ENCODE measurements at regions not wholly inside any gene's neighbourhood (a gene's known extent, or its start where the extent isn't known, plus 50 kb on each side); places are given as distances from the start of the nearest gene placed in this dataset.
"Not testable (repeated sequence)": the region's sequence is repeated elsewhere in the genome, so short reads cannot be mapped to it uniquely, and the experiment has no call there.

DNA sequence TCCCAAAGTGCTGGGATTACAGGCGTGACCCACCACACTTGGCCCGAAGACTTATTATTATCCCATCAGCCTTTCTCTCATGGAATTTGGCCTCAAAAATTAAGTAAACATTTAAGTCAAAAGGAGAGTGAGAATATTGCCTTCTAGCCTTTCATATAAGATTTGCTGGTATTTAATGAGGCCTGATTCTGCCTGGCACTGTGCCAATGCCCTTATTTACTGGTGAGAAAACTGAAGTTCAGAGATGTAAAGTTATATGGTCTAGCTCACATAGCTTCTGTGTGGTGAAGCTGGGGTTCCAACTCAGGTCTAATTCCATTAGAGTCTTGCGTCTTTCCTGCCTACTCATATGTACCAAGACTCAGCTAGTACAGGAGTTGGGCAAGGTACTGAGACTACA, 260.2 kb downstream of the SDHAF3 start:
- no peak for DNase-seq (ENCODE audit: low spot score)

DNA sequence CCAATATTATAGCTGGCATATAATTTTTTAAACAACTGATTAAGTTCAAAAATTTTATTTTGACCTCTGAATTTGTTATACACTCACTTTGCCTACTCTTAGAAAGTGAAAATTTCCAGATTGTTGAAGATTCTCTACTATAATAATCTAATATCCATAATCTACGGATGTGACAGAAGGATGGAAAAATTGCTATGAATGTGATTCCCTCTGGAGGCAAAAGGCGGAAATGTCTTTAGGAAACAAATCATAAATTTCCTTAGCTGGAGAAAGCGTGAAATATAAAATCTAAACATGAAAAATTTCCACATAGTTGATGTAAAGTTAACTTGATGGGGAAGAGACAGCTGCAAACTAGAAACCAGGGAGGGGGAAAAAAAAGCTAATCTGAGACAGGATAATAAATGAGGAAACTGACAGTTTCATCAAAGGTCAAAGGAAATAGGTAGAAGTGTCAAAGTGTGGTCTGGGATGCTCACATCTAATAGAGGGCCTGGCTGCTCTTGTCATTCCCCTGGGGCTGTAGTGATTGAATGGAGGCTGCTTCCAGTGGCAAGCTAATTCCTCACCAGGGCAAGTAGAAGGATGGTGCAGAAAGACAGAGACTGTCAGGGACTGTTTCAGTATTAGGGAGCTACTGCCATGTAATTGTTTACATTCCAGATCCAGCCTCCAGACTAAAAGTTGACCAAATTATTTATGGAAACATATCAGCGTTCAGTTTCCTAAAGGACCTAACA, 264.5 kb downstream of the SDHAF3 start:
- DNase-seq (ENCODE audit: low spot score) = no peak

DNA sequence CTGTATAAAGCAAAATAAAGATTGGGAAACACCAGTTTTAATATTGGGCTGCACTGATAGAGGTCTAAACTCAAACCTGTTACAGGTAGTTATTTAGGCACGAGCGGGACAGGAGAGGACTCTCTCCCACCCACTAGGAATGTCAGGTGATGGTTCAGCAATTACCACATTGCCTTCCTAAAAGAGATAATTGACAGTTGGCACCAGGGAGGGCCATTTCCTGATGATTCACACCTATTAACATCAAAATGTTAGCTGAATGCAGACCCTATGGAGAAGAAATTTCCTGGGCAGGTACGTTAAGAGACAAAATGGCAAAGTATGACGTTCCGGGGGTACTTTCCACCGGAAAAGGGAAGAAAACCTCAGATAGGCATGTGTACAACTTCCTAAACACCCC, 272.6 kb downstream of the SDHAF3 start:
- DNase-seq (ENCODE audit: low spot score) = no peak

DNA sequence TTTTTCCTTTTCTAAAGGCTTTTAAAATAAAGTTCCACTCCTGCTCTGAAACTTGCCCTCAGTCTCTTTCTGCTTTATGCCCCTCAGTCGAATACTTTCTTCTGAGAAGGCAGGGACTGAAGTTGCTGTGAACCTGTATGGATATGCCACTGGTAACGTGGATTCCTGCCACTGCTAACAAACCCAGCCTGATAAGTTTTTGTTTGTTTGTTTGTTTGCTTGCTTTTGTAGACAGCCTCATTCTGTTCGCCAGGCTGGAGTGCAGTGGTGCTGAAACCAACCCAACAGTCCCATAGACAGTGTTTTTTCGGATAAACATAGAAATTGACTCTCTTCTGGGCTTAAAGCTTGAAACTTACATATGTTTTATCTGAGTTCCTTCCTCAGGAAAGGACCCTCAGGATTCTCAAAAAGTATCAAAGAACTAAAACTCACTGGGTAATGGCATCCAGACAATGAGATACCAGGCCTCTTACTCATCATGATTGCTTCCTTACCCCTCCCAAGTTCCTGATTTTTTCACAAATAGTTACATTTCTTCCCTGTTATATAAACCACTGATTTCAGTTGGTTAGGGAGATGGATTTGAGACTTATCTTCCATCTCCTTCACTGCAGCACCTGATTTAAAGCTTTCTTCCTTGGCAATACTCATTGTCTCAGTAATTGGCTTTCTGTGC, 273.6 kb downstream of the SDHAF3 start:
- no peak for DNase-seq (ENCODE audit: low spot score)

DNA sequence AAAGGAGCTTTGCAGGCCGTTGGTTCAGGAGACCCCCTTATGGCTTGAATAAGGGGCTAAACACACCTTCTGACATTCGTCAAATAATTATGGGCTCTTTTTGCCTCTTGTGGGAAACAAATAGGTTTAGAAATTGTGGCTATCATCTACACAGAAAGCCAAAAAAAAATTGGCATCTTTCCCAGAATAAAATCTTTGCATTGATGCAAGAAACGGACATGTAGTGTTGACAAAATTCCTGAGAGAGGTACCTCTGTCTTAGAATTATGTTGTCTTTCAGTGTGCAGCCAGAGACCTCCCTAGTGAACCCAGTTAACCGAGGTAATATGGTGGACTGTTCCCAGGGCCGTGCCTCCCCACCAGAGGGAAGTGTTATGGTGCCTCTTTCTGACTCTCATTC, 283.9 kb downstream of the SDHAF3 start:
- DNase-seq (ENCODE audit: low spot score) = no peak

DNA sequence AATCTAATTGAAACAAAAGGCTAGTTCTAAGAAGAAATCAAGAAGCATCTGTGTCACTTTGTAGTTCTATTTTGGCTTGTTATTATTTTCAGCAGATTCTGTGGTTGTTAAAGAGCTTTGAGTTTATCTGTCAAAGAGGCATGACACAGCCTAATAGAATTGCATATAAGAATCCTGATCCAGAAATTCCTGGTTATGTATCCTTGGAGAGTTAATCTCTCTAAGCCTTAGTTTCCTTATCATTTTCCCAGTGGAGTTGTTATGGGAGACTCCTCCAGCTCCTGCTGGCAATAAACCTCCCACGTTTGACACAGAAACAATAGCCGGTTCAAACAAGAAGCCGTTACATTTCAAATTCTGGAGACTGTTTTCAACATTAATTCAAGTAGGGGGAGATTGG, 288.3 kb downstream of the SDHAF3 start:
- DNase-seq (ENCODE audit: low spot score) = no peak

DNA sequence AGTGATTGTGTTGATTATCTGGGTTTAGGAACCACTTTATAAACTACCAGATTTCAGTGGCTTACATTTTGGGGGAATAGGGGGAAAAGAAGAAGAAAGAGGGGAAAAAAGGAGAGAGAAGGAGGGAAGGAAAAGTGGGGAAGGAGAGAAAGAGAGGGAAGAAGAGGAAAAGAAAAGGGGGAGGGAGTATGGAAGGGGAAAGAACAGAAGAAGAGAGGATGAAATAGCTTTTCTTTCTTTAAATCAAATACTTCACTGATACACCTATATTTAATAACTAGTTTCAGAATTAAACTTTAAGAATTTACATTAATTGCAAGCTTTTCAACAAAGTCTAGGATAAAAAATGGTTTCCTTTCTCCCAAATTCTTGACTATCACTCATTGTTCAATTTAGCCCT, 289.6 kb downstream of the SDHAF3 start:
- DNase-seq (ENCODE audit: low spot score) = no peak

DNA sequence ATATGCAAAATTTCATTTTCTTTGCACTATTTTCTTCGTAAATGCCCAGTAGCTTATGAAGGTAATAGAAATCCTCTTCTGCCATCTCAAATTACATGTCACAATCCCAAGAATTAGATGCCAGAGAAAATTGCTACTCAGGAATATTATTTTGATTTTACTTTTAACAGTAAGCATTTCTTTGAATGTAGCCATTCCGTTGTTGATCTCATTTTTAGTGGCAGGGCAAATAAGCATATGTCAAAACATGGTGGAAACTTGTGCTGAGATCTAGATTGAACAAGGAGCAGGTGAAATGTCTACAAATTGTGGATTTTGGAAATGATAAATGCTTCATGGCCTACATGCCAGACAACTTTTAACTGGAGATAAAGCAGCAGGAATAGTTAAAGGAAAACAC, 291.8 kb downstream of the SDHAF3 start:
- DNase-seq (ENCODE audit: low spot score) = no peak

DNA sequence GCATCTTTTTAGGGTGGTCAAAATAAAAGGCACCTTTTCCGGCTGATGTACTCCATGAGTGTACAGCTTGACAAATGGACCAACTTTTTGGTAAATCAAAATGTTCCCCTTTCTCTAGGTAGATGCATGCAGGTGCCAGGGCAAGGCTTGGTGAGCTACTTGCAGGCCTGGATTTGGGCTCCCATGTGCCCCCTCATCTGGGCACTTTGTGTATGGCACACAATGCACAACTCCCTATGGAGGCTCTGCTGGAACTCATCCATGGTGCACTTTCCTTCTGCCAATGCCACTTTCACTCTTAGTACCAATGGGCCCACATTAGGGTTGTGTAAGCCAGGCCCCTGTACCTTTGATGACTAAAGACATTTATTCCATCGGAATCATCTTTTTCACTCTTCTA, 300.8 kb downstream of the SDHAF3 start:
- DNase-seq (ENCODE audit: low spot score) = no peak

DNA sequence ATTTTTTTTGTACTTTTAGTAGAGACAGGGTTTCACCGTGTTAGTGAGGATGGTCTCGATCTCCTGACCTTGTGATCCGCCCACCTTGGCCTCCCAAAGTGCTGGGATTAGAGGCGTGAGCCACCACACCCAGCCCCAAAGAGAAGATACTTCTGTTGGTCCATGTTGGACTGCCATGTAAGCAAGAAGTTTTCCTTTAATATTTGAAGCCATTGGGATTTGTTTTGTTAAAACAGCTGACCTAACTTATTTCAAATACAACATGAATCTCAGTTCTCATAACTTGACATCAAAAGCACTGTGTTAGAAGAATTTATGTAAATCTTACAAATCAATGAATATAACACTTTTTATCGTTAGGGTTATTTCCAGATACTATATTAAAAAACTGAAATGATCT, 302.4 kb downstream of the SDHAF3 start:
- DNase-seq (ENCODE audit: low spot score) = no peak

DNA sequence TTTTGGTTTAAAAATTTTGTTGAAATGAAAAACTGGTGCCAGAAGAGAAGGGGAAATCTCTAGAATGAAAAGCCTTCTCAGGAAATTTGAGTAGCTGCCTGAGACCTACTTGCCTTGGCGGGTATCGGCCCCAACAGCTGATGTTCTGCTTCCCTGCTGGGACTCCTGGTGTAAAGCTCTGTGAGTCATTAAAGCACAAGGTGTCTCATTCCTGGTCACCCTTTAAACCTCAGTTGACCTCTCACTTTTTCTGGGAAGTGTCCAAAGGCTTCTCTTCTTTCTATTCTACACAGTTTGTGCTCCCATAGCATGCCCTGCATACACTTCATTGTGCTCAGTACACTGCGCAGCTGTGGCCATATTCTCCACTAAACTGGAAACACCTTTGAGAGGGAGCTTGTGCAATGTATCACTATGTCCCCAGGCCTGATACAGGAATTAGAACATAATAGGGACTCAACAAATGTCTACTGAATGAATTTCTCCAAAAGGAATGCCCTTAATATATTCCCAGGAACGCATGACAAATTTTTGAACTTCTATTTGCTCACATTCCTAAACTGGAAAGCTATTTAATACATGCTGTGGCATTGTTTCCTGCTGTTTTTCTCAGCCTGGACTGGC, 303.9 kb downstream of the SDHAF3 start:
- no peak for DNase-seq (ENCODE audit: low spot score)

DNA sequence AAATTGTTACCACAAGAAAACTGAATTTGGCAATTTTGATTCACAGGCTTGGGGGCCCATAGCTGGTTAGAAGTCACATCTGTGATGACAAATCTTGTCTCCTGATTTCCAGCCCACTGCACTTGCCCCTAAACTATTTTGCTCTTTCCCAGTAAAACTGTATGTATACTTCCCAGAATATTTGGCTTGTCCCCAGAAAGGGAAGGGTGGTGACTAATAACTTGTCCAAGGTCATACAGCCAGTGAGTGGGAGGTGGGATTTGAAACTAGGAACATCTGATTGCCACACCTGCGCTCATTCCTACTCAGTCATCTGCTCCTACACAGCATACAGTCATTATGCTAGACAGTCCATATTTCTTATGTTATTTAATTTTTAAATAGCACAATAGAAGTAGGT, 304.5 kb downstream of the SDHAF3 start:
- no peak for DNase-seq (ENCODE audit: low spot score)

DNA sequence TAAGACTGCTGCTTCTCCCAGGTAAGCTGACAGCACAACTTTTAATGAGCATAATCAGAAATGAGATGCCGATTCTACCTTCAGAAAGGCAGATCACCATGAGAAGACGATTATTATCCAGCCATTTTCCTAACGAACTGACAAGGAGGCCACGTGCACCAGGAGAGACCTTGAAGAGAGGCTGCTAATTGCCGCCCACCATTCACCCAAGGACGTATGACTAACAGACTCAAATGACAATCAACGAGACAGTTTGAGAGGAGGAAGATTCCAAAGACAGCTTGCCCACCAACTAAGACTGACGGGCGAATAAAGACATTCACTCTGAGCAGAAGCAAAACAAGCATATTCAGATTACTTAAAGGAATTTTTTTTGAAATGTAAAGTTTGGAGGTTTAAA, 301.9 kb upstream of the TAC1 start:
- DNase-seq (ENCODE audit: low spot score) = no peak

DNA sequence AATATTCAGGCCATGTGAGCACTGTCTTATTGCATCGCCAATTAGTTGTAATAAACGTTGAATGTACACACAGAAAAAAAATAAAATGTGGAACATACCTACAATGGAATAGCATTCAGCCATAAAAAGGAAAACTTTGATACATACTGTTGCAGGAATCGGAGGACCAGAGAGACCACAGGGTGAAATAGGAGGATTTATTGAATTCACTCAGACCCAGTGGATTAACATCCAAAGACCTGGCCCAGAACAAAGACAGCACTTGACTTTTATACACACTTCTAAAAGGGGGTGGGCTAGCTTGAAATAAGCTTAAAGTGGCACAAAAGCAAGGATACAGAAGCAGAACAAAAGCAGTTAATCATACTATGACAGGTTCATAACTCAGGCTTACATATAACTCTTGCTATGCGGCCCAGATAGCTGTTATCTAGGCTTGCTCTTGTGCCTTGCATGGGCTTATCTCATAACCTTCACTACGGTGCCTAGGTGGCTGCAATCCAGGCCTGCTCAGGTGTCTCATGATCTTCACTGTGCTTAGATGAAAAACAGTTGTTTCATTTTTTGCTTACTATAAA, 292.2 kb upstream of the TAC1 start:
- DNase-seq (ENCODE audit: low spot score) = no peak

DNA sequence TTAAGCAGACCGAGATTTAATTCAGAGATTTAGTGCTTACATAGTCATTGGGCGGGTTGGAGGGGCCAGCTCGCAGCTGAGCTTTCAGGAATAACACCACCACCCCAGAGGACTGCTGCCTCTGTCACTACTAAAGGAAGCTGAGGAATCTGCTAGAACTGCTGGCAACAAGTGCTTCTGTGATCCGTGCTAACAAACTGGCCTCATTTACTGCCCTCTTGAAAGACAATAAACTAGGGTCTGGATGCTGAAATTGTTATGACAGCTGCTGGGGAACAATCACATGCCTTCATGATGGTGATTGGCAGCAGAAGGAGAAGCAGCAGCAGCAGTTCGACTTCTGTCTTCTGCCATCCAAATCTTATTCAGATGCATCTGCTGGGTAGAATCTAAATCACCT, 285.5 kb upstream of the TAC1 start:
- no peak for DNase-seq (ENCODE audit: low spot score)

DNA sequence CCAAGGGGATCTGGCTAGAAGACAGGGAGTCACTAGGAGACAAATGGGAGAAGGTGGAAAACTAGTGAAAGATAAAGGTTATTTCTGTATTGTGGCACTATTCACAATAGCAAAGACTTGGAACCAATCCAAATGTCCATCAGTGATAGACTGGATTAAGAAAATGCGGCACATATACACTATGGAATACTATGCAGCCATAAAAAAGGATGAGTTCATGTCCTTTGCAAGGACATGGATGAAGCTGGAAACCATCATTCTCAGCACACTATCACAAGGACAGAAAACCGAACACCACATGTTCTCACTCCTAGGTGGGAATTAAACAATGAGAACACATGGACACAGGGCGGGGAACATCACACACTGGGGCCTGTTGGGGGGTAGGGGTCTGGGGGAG, 282.4 kb upstream of the TAC1 start:
- DNase-seq (ENCODE audit: low spot score) = not testable (repeated sequence)

DNA sequence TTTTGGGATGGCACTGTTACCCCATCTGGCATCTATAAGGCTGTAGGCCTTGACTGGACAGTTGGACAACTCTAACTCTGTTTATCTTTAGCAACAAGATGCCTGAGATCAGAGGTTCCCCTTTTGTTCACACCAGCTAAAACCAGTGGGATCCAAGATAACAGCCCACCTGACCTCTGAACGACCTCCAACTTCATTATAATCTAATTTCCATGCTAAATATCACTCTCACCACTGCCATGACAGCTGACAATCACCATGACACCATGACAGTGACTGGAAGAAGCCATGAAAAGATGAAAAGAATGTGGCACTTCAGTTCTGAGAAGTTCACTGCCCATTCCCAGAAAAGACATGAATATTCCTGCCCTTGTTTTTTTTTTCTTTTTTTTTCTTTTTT, 281.4 kb upstream of the TAC1 start:
- DNase-seq (ENCODE audit: low spot score) = no peak

DNA sequence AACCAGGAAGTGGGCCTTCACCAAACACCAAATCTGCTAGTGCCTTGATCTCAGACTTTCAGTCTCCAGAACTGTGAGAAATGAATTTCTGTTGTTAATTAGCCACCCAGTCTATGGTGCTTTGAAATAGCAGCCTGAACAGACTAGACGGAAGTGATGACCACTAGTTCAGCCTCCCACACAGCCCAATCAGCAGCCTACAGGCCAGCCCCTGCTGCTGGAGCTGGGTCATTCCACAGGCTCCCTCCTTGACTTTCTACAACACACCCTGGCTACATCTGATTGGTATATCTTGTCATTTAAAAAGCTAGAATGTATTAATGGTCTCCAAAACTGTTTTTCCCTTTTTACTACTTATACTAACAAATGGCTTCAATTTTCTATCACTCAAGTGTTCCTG, 277.2 kb upstream of the TAC1 start:
- no peak for DNase-seq (ENCODE audit: low spot score)

DNA sequence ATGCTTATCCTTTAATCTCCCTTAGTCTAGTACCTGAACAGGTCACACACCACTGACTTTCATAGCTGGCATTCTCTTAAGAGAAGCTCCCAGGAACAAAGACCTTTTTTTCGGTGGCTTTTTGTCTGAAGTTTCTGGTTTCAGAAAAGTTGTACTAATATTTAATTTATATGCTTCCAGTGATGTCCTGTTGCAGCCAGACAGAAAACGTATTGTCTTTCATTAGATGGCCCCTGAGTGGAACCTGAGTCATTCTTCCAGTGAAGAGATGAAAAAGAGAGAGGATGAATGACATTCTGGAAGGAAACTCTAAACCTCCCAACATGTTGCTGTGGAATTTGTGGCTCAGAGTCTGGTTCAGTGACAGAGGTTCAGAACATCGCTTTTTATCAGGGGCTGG, 274.8 kb upstream of the TAC1 start:
- DNase-seq (ENCODE audit: low spot score) = no peak

DNA sequence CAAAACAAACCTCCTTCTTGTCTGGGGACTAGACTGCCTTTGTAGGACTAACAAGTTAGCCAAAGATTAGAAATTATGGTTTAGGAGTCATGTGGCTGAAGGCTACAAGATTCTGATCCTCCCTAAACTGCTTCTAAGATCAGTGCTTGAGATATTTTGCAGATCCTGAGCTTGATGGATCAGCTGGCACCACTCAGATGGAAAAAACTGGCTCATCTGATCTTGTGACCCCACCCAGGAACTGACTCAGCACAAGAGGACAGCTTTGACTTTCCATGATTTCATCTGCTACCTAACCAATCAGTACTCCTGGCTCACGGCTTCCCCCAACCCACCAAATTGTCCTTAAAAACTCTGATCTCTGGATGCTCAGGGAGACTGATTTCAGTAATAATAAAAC, 271.5 kb upstream of the TAC1 start:
- DNase-seq (ENCODE audit: low spot score) = no peak

DNA sequence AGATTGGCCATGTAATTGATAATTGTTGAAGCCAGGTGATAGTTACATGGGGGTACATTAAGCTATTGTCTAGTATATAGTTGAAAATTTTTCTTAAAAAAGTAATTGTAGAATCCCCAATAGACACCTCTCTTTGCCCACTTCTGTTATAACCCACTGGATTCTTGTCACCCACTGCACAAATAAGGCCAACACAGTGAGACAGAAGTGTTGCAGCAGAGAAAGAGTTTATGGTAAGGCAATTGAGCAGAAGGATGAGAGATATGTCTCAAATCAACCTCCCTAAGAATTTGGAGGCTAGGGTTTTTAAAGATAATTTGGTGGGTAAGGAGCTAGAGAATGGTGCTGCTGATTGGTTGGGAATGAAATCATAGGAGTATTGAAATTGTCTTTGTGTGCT, 270.3 kb upstream of the TAC1 start:
- no peak for DNase-seq (ENCODE audit: low spot score)

DNA sequence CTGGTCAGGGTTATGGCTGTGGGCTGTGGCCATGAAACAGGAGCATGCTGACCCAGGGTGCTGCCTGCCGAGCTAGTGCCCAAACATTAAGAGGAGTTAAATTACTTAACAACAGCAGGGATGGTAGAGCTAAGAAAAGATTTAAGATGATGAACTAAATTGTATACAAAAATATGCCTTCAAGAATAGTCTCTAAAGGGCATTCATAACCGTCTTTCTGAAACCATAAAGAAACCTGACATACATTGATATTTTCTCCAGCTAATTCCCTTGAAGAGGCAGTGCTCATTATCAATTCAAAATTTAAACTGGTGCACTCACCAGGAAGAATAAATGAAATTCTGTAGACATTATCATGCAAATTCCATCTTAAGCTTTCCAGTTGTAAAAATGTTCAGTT, 265.8 kb upstream of the TAC1 start:
- DNase-seq (ENCODE audit: low spot score) = no peak

DNA sequence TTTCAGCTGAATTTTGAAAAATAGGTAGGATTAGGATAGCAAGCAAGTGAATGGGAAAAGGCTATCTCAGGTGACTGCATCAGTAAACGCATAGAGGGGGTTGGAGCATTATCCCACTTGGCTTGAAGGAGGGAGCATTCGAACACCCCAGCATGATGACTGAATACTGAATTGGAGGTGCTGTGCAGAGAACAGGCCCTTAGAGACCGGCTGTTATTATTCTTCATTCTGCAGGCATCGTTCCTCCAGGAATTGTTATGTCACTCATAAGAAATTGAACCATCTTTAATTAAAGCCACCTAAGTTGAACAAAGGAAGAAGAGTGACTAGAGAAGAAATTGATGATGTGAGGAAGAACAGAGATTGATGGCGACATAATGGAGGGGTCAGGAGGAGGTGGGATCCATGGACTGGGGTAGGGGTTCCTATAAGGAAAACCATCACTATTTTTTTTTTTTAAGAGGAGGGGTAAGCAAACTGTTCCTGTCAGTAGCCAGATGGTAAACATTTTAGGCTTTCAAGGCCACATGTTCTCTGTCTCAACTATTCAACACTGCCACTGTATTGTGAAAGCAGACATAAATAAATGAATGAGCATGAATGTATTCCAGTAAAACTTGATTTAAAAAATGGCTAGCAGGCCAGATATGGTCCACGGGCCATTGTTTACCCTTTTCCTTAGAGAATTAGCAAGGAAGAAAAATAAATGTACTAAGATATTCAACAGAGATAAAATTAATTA, 264.7 kb upstream of the TAC1 start:
- DNase-seq (ENCODE audit: low spot score) = no peak

Measured in kidney capillary endothelial cell (primary cell).